ENCODE measurements at regions not wholly inside any gene's neighbourhood (a gene's known extent, or its start where the extent isn't known, plus 50 kb on each side); places are given as distances from the start of the nearest gene placed in this dataset.

- ChIA-PET POLR2A (no interaction called here), CTCF (no interaction called here)
- H3K9me3 ChIP-seq = no peaks in the 10 kb centered on the region
- no peak overlapping the region for H3K27ac ChIP-seq
- ATAC-seq (no peak), DNase-seq (ENCODE audit: low read depth in 1 of 2, low spot score in 1 of 2) (no peak), FAIRE-seq (no peak)
- TF ChIP-seq FOXS1 (CRISPR knock-in tag; IDR thresholded peaks at IDR 0.05) (no peak), HOXB5 (CRISPR knock-in tag; IDR thresholded peaks at IDR 0.05) (no peak), USF2 (IDR thresholded peaks at IDR 0.05) (no peak), CHD2 (IDR thresholded peaks at IDR 0.05; ENCODE audit: low read length, partially characterized antibody) (no peak), ELK1 (IDR thresholded peaks at IDR 0.05; ENCODE audit: low read depth, low read length) (no peak)
- WGBS (ENCODE audit: missing lambda C conversion rate) = 32% methylated on average over 4 of the region's 4 CpGs
- no peak overlapping the region for H3K4me3 ChIP-seq
- no peak overlapping the region for H3K4me2 ChIP-seq
- H3K4me1 ChIP-seq = no peaks in the 10 kb centered on the region
These were observed 239.7 kb upstream of the FAM241A start for GRCh38 chr4:111905511-111905910.

- H3K9me3 ChIP-seq = no peaks in the 10 kb centered on the region
- H3K4me1 ChIP-seq = no peaks in the 10 kb centered on the region
- 45% methylated on average over 1 of the region's 1 CpG for WGBS (ENCODE audit: missing lambda C conversion rate)
- FAIRE-seq (no peak), ATAC-seq (no peak), DNase-seq (ENCODE audit: low read depth in 1 of 2, low spot score in 1 of 2) (no peak)
- H3K27ac ChIP-seq = no peak overlapping the region
- H3K4me3 ChIP-seq = no peak overlapping the region
- POLR2A ChIA-PET = no interaction called here
- H3K4me2 ChIP-seq = no peak overlapping the region
- CTCF ChIA-PET = no interaction called here
- TF ChIP-seq ZFP36 (IDR thresholded peaks at IDR 0.05; ENCODE audit: borderline replicate concordance, partially characterized antibody) = no peak
- no peak for TF ChIP-seq POLR2A (IDR thresholded peaks at IDR 0.05; ENCODE audit: low read length)
- no peak for TF ChIP-seq KDM5A (IDR thresholded peaks at IDR 0.05)
- TF ChIP-seq ATOH8 (CRISPR knock-in tag; IDR thresholded peaks at IDR 0.05; ENCODE audit: low read depth) = no peak
- no peak for TF ChIP-seq EHF (CRISPR knock-in tag; IDR thresholded peaks at IDR 0.05)
- no peak for TF ChIP-seq ZC3H11A (IDR thresholded peaks at IDR 0.05)
- no peak for TF ChIP-seq JUN (IDR thresholded peaks at IDR 0.05)
- TF ChIP-seq ELK1 (IDR thresholded peaks at IDR 0.05; ENCODE audit: low read depth, low read length) = no peak
- no peak for TF ChIP-seq HOXB13 (CRISPR knock-in tag; IDR thresholded peaks at IDR 0.05; ENCODE audit: low read depth)
- no peak for TF ChIP-seq HEYL (CRISPR knock-in tag; IDR thresholded peaks at IDR 0.05)
- no peak for TF ChIP-seq HDAC2 (IDR thresholded peaks at IDR 0.05)
- TF ChIP-seq CHD2 (IDR thresholded peaks at IDR 0.05; ENCODE audit: low read length, partially characterized antibody) = no peak
- no peak for TF ChIP-seq RARB (CRISPR knock-in tag; IDR thresholded peaks at IDR 0.05)
These were observed 225.6 kb upstream of the FAM241A start for GRCh38 chr4:111919639-111920038.

- DNase-seq (ENCODE audit: low read depth in 1 of 2, low spot score in 1 of 2) (no peak), FAIRE-seq (no peak), ATAC-seq (no peak)
- no peak overlapping the region for H3K4me2 ChIP-seq
- POLR2A ChIA-PET = no interaction called here
- no peaks in the 10 kb centered on the region for H3K4me1 ChIP-seq
- H3K9me3 ChIP-seq = no peaks in the 10 kb centered on the region
- WGBS (ENCODE audit: missing lambda C conversion rate) = 45% methylated on average over 3 of the region's 3 CpGs
- no peak overlapping the region for H3K4me3 ChIP-seq
- H3K27ac ChIP-seq = no peak overlapping the region
- CTCF ChIA-PET = interaction anchor here (0.6 kb wide), 1 partner anchor 40 kb away, joined by 6 read pairs; no protein-coding TSS in a partner anchor
- TF ChIP-seq MAZ (IDR thresholded peaks at IDR 0.05; ENCODE audit: borderline replicate concordance, low read depth, low read length) (no peak), POLR2AphosphoS2 (conservative IDR thresholded peaks at IDR 0.05; ENCODE audit: low read length) (no peak), RNF2 (IDR thresholded peaks at IDR 0.05; ENCODE audit: borderline replicate concordance, low read depth) (no peak), BCL3 (IDR thresholded peaks at IDR 0.05) (no peak), HES2 (IDR thresholded peaks at IDR 0.05) (no peak), POLR2A (IDR thresholded peaks at IDR 0.05; ENCODE audit: low read length) (no peak), HOXA7 (CRISPR knock-in tag; IDR thresholded peaks at IDR 0.05) (no peak), KDM1A (IDR thresholded peaks at IDR 0.05; ENCODE audit: low read depth) (no peak), HOXB13 (CRISPR knock-in tag; IDR thresholded peaks at IDR 0.05; ENCODE audit: low read depth) (no peak), MAFK (IDR thresholded peaks at IDR 0.05; ENCODE audit: partially characterized antibody) (no peak), ATOH8 (CRISPR knock-in tag; IDR thresholded peaks at IDR 0.05; ENCODE audit: low read depth) (no peak), HMGXB4 (CRISPR knock-in tag; IDR thresholded peaks at IDR 0.05; ENCODE audit: borderline replicate concordance) (no peak), JUN (IDR thresholded peaks at IDR 0.05) (no peak), EP300 (IDR thresholded peaks at IDR 0.05) (no peak), RFX5 (IDR thresholded peaks at IDR 0.05) (no peak)
These were observed 223.5 kb upstream of the FAM241A start for GRCh38 chr4:111921714-111922113.
